CD8-positive, alpha-beta memory T cell (primary cell): ENCODE measurements at regions not wholly inside any gene's neighbourhood (a gene's known extent, or its start where the extent isn't known, plus 50 kb on each side); places are given as distances from the start of the nearest gene placed in this dataset.

Experiments used
- CTCF ChIA-PET: fragments of 350-600 bp; sonication (Branson Sonifier 250); formaldehyde crosslinking; loops from one replicate; lab custom pipeline; 2021; ENCODE audit warnings: antibody characterized with exemption; lab: Charles Lee
- POLR2A ChIA-PET: fragments of 350-600 bp; sonication (Branson Sonifier 250); formaldehyde crosslinking; loops from one replicate; lab custom pipeline; 2021; ENCODE audit warnings: antibody characterized with exemption; lab: Charles Lee
- DNase-seq, 5 donors: peaks; one replicate each; pipeline versions ENCODE4 v3.0.0 to v3.0.0-alpha.2; 2020 to 2022; ENCODE audit warnings: mixed read lengths in 1 of 5
- H3K27ac ChIP-seq: one replicate; pipeline ENCODE4 v1.7.0; 2013; ENCODE audit warnings: low read depth, mild to moderate bottlenecking, low read length, moderate library complexity
- H3K27me3 ChIP-seq: 2 replicates; pipeline ENCODE4 v1.7.0; 2013; ENCODE audit warnings: low read length, mild to moderate bottlenecking; ENCODE audit not compliant: insufficient read depth, poor library complexity, severe bottlenecking
- H3K36me3 ChIP-seq: 2 replicates; pipeline ENCODE4 v1.7.0; 2013; ENCODE audit warnings: mild to moderate bottlenecking, low read length, moderate library complexity; ENCODE audit not compliant: insufficient read depth
- H3K4me1 ChIP-seq: 2 replicates; pipeline ENCODE4 v1.7.0; 2013; ENCODE audit warnings: mild to moderate bottlenecking, low read length, moderate library complexity; ENCODE audit not compliant: insufficient read depth
- H3K4me3 ChIP-seq: 2 replicates; pipeline ENCODE4 v1.7.0; 2013; ENCODE audit warnings: mild to moderate bottlenecking, low read length
- H3K9me3 ChIP-seq: 2 replicates; pipeline ENCODE4 v1.7.0; 2013; ENCODE audit warnings: mild to moderate bottlenecking, low read length
- H3K27ac Mint-ChIP-seq, 8 donors: one replicate each; pipeline ENCODE4 v1.8.0; 2020 to 2021; ENCODE audit warnings: mixed read lengths in 8 of 8, mild to moderate bottlenecking in 6 of 8, inconsistent platforms in 3 of 8, moderate library complexity in 3 of 8
- H3K27me3 Mint-ChIP-seq, 2 donors: one replicate each; pipeline ENCODE4 v1.8.0; 2020 to 2021; ENCODE audit warnings: mixed read lengths in 2 of 2, mild to moderate bottlenecking in 1 of 2, moderate library complexity in 1 of 2
- H3K36me3 Mint-ChIP-seq, 3 donors: one replicate each; pipeline ENCODE4 v1.8.0; 2020 to 2021; ENCODE audit warnings: mixed read lengths in 3 of 3, inconsistent platforms in 1 of 3, mild to moderate bottlenecking in 1 of 3
- H3K4me1 Mint-ChIP-seq, 3 donors: one replicate each; pipeline ENCODE4 v1.8.0; 2020 to 2021; ENCODE audit warnings: mixed read lengths in 3 of 3, inconsistent platforms in 1 of 3, mild to moderate bottlenecking in 1 of 3
- H3K4me3 Mint-ChIP-seq, 7 donors: one replicate each; pipeline ENCODE4 v1.8.0; 2020 to 2021; ENCODE audit warnings: mixed read lengths in 7 of 7, mild to moderate bottlenecking in 6 of 7, moderate library complexity in 4 of 7, inconsistent platforms in 2 of 7
- H3K9me3 Mint-ChIP-seq, 5 donors: one replicate each; pipeline ENCODE4 v1.8.0; 2020 to 2022; ENCODE audit warnings: mixed read lengths in 5 of 5, mild to moderate bottlenecking in 3 of 5, moderate library complexity in 2 of 5, inconsistent platforms in 1 of 5

DNA sequence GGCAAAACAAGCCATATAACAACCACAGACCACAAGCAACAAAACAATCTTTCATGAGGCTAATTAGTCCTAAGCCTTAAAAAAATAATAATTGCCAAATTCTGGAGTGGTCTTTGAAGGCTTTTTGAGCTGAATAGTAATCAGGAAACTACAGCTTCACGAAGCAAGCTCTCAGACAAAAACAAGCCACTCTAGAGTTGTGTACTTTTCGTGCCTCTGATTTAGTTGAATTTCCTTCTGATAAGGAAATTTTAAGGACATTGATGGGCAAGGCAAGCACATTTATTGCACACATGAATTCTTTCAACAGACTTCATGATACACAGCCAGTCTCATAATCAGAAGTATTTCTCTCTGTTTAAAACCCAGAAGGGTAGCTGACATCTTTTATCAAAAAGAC is 130.8 kb upstream of the IRX3 start:
- no peaks in the 10 kb centered on the region for H3K4me1 ChIP-seq
- no peak overlapping the region for H3K4me3 ChIP-seq
- H3K4me3 Mint-ChIP-seq: no peak overlapping the region
- peaks cover 1 to 2% of the 10 kb centered on the region in 2 donors for H3K27me3 Mint-ChIP-seq
- no peak overlapping the region for H3K27ac Mint-ChIP-seq
- DNase-seq: no peak
- no peaks in the 10 kb centered on the region for H3K27me3 ChIP-seq
- no peaks in the 10 kb centered on the region for H3K36me3 ChIP-seq
- no peaks in the 10 kb centered on the region for H3K9me3 ChIP-seq
- H3K4me1 Mint-ChIP-seq: no peaks in the 10 kb centered on the region
- CTCF ChIA-PET: no interaction called here
- H3K27ac ChIP-seq: no peak overlapping the region
- H3K9me3 Mint-ChIP-seq: no peaks in the 10 kb centered on the region
- POLR2A ChIA-PET: no interaction called here
- no peaks in the 10 kb centered on the region for H3K36me3 Mint-ChIP-seq

DNA sequence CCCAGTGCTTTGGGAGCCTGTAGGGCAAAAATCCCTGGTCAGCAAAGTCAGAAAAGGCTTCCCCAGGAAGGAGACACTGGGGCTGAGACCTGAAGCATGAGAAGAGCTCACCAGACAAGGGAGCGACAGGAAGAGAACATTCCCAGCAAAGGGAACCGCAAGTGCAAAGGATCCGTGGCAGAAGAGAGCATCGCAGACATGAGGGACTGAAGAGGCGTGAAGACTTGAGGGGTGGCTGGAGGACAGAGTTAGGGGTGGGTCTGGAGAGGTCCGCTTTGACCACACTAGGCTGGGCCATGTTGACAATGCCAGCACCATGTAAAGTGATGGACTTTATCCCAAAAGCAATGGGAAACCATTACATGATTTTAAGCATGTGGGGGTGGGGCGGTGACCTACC is 128.1 kb upstream of the IRX3 start:
- no peaks in the 10 kb centered on the region for H3K27me3 ChIP-seq
- POLR2A ChIA-PET: no interaction called here
- no peaks in the 10 kb centered on the region for H3K4me1 ChIP-seq
- DNase-seq: no peak
- no peaks in the 10 kb centered on the region for H3K9me3 ChIP-seq
- Mint-ChIP-seq H3K4me3 (no peak overlapping the region), H3K4me1 (no peaks in the 10 kb centered on the region), H3K27ac (no peak overlapping the region), H3K9me3 (no peaks in the 10 kb centered on the region), H3K36me3 (no peaks in the 10 kb centered on the region), H3K27me3 (peaks cover 2 to 4% of the 10 kb centered on the region in 2 donors)
- no peaks in the 10 kb centered on the region for H3K36me3 ChIP-seq
- H3K4me3 ChIP-seq: no peak overlapping the region
- CTCF ChIA-PET: no interaction called here
- H3K27ac ChIP-seq: no peak overlapping the region

DNA sequence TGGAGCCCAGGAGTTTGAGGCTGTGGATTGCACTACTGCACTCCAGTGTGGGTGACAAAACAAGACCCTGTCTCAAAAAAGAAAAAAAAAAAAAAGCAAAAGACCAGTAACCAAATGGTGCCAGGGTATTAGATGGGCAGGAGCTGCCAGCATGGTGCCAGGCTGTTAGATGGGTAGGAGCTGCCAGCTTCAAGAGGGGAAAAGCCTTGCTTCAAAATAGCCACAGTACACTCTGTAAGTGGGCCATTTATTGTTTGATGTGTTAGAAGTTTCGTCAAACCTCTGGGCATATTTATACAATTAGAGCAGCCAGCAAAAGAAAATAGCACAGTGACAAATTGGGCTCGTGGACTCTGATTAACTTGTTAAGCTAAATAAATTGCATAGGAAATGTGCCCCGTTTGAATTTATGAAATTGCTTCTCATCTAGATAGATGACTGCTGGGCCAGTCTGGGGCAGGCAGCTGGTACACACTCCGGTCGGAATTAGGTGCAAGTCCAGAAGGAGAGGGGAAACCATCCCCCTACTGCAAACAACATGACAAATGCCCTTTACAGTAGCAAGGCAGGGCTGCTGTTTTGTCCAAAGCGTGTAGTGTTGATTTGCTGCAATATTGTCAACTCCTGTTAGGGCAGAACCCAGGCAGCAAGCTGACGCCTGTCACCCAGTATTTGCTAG is 126.3 kb upstream of the IRX3 start:
- Mint-ChIP-seq H3K27me3 (peaks cover 4 to 5% of the 10 kb centered on the region in 2 donors), H3K9me3 (no peaks in the 10 kb centered on the region), H3K4me3 (no peak overlapping the region), H3K27ac (no peak overlapping the region), H3K36me3 (no peaks in the 10 kb centered on the region), H3K4me1 (no peaks in the 10 kb centered on the region)
- ChIA-PET CTCF (no interaction called here), POLR2A (no interaction called here)
- H3K27me3 ChIP-seq: no peaks in the 10 kb centered on the region
- no peak for DNase-seq
- no peak overlapping the region for H3K4me3 ChIP-seq
- no peak overlapping the region for H3K27ac ChIP-seq
- H3K4me1 ChIP-seq: no peaks in the 10 kb centered on the region
- H3K9me3 ChIP-seq: no peaks in the 10 kb centered on the region
- no peaks in the 10 kb centered on the region for H3K36me3 ChIP-seq

DNA sequence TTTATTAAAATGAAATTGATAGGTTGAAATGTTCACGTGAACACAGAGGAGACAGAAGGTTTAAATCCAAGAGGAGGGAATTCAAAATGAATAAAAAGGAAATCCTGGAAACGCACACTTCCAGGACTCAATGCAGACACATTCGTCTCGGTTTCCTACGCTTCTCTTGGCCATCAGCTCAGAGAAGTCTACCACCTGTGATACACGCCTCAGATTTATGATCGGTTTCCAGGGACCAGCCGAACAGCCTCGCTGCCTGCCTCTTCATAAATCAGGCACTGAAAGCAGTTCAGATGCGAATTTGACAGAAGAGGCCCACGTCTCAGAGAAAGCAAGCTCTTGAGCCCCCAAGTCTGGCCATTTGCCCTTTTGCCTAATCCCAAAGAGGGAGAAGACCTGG is 125.5 kb upstream of the IRX3 start:
- H3K27ac Mint-ChIP-seq: no peak overlapping the region
- Histone ChIP-seq H3K4me1 (no peaks in the 10 kb centered on the region), H3K27ac (no peak overlapping the region), H3K9me3 (no peaks in the 10 kb centered on the region), H3K36me3 (no peaks in the 10 kb centered on the region), H3K4me3 (no peak overlapping the region), H3K27me3 (no peaks in the 10 kb centered on the region)
- no peaks in the 10 kb centered on the region for H3K9me3 Mint-ChIP-seq
- POLR2A ChIA-PET: no interaction called here
- CTCF ChIA-PET: no interaction called here
- no peak for DNase-seq
- H3K27me3 Mint-ChIP-seq: peaks cover 4 to 5% of the 10 kb centered on the region in 2 donors
- H3K4me3 Mint-ChIP-seq: peak overlapping the region in 1 of 7 donors; percentile 27
- H3K36me3 Mint-ChIP-seq: no peaks in the 10 kb centered on the region
- H3K4me1 Mint-ChIP-seq: no peaks in the 10 kb centered on the region

DNA sequence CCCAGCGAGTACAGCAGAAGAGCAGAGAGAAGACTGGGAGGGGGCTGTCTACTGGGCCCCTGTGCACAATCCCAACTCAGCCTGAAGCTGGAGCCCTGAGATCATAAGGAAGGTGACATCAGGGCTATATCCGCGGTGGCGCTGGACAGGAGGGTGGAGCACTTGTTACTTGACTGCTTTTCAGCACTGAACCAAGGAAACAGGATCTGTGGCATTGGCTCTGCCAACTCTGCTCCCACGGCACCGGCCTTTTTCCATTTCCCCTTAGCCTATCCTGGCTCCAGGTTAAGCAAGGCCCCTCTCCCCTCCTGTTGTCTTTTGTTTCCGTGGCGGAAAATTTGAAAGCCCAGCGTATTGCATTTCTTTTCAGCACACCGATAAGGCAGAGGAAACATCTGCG is 125.0 kb upstream of the IRX3 start:
- H3K27ac Mint-ChIP-seq: no peak overlapping the region

DNA sequence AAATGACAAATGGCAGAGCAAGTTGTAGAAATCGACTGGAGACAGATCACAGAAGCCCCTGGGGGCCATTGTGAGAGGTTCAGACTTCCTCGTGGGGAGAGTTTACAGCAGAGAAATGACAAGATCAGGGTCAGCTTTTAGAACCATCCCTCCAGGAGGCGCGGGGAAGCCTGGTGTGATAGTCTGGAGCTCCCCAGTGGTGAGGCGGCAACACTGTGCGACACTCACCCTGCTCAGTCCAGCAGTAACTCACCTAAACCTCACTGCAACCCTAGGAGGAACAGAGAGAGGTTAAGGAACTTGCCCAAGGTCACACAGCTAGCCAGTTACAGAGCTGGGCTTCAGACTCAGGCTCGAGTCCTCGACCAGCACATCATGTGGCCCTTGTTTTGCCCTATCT is 123.4 kb upstream of the IRX3 start:
- H3K9me3 ChIP-seq: no peaks in the 10 kb centered on the region
- no peaks in the 10 kb centered on the region for H3K4me1 ChIP-seq
- Mint-ChIP-seq H3K36me3 (no peaks in the 10 kb centered on the region), H3K9me3 (no peaks in the 10 kb centered on the region), H3K27ac (no peak overlapping the region), H3K4me3 (no peak overlapping the region), H3K27me3 (peaks cover 4 to 6% of the 10 kb centered on the region in 2 donors), H3K4me1 (no peaks in the 10 kb centered on the region)
- H3K4me3 ChIP-seq: no peak overlapping the region
- ChIA-PET POLR2A (no interaction called here), CTCF (no interaction called here)
- DNase-seq: no peak
- H3K27me3 ChIP-seq: no peaks in the 10 kb centered on the region
- no peak overlapping the region for H3K27ac ChIP-seq
- no peaks in the 10 kb centered on the region for H3K36me3 ChIP-seq

More for the DNA sequence above, 125.0 kb upstream of the IRX3 start:
- no peak for DNase-seq
- no peaks in the 10 kb centered on the region for H3K27me3 ChIP-seq
- ChIA-PET POLR2A (no interaction called here), CTCF (no interaction called here)
- H3K4me1 ChIP-seq: no peaks in the 10 kb centered on the region
- no peak overlapping the region for H3K4me3 ChIP-seq
- H3K9me3 ChIP-seq: no peaks in the 10 kb centered on the region
- Mint-ChIP-seq H3K4me3 (no peak overlapping the region), H3K27me3 (peaks cover 4 to 5% of the 10 kb centered on the region in 2 donors), H3K4me1 (no peaks in the 10 kb centered on the region), H3K36me3 (no peaks in the 10 kb centered on the region), H3K9me3 (no peaks in the 10 kb centered on the region)
- H3K27ac ChIP-seq: no peak overlapping the region
- H3K36me3 ChIP-seq: no peaks in the 10 kb centered on the region

DNA sequence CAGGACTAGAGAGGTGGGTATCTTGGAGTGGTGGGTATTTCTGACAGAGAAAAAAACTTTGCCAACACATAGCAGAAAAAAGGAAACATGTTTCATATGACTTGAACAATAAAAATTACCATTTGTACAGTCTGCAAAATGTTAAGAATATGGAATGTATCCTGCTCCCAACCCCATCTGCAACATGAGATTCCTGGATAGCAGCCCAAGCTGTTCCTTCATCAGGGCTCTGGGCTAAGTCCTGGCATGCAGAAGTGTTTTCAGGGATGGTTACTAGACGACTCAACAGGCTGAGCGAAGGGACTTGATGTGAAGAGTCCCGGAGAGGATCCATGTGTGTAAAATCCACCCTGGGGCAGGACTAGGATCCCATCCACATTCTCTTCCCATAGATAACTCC is 121.0 kb upstream of the IRX3 start:
- H3K27ac Mint-ChIP-seq: no peak overlapping the region
- no peaks in the 10 kb centered on the region for H3K9me3 ChIP-seq
- DNase-seq: no peak
- CTCF ChIA-PET: no interaction called here
- H3K27ac ChIP-seq: no peak overlapping the region
- H3K36me3 ChIP-seq: no peaks in the 10 kb centered on the region
- H3K9me3 Mint-ChIP-seq: no peaks in the 10 kb centered on the region
- no peaks in the 10 kb centered on the region for H3K27me3 ChIP-seq
- H3K4me3 Mint-ChIP-seq: no peak overlapping the region
- no peaks in the 10 kb centered on the region for H3K4me1 Mint-ChIP-seq
- no peak overlapping the region for H3K4me3 ChIP-seq
- H3K4me1 ChIP-seq: no peaks in the 10 kb centered on the region
- peaks cover 4 to 8% of the 10 kb centered on the region in 2 donors for H3K27me3 Mint-ChIP-seq
- POLR2A ChIA-PET: no interaction called here
- no peaks in the 10 kb centered on the region for H3K36me3 Mint-ChIP-seq

DNA sequence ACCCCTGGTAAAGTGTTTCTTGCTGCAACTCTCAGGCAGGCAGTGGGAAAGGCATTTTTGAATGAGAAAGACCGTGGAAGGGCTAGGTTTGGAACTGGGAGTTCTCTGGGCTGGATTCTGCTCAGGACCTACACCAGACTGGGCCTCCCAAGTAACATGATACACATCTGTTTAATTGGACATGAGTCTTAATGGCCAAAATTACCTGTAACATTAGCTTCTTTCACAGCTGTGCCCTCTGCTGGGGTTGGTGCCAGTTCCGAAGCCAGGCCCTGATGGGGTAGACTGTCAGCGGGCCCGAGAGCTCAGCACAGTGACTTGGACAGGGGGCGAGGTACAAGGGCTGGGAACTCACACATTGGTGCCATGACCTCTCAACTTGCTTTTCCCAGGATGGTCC is 118.9 kb upstream of the IRX3 start:
- Histone ChIP-seq H3K27ac (no peak overlapping the region), H3K9me3 (no peaks in the 10 kb centered on the region), H3K4me3 (no peak overlapping the region), H3K27me3 (no peaks in the 10 kb centered on the region), H3K4me1 (no peaks in the 10 kb centered on the region), H3K36me3 (no peaks in the 10 kb centered on the region)
- POLR2A ChIA-PET: no interaction called here
- no peaks in the 10 kb centered on the region for H3K36me3 Mint-ChIP-seq
- no peaks in the 10 kb centered on the region for H3K4me1 Mint-ChIP-seq
- peaks cover 4 to 7% of the 10 kb centered on the region in 2 donors for H3K27me3 Mint-ChIP-seq
- H3K27ac Mint-ChIP-seq: no peak overlapping the region
- no peak overlapping the region for H3K4me3 Mint-ChIP-seq
- H3K9me3 Mint-ChIP-seq: no peaks in the 10 kb centered on the region
- no peak for DNase-seq
- CTCF ChIA-PET: no interaction called here
